Muscle layer of colon (tissue), 2 donors: ENCODE measurements at regions not wholly inside any gene's neighbourhood (a gene's known extent, or its start where the extent isn't known, plus 50 kb on each side); places are given as distances from the start of the nearest gene placed in this dataset.
"Not testable (repeated sequence)": the region's sequence is repeated elsewhere in the genome, so short reads cannot be mapped to it uniquely, and the experiment has no call there.

Experiments used
- H3K27ac ChIP-seq: one replicate; pipeline ENCODE4 v1.7.0; 2013; ENCODE audit warnings: low read depth, mild to moderate bottlenecking, low read length, moderate library complexity
- H3K27me3 ChIP-seq, 2 donors: one replicate each; pipeline ENCODE4 v1.7.0; 2013; ENCODE audit warnings: low read length in 2 of 2, mild to moderate bottlenecking in 2 of 2; ENCODE audit not compliant: insufficient read depth in 2 of 2, control insufficient read depth in 1 of 2
- H3K36me3 ChIP-seq: one replicate; pipeline ENCODE4 v1.7.0; 2013; ENCODE audit warnings: mild to moderate bottlenecking, low read length; ENCODE audit not compliant: insufficient read depth
- H3K4me1 ChIP-seq: one replicate; pipeline ENCODE4 v1.7.0; 2013; ENCODE audit warnings: mild to moderate bottlenecking, low read length; ENCODE audit not compliant: insufficient read depth
- H3K4me3 ChIP-seq, 2 donors: one replicate each; pipeline ENCODE4 v1.7.0; 2013; ENCODE audit warnings: low read length in 2 of 2, low read depth in 1 of 2, mild to moderate bottlenecking in 1 of 2, moderate library complexity in 1 of 2
- H3K9ac ChIP-seq: one replicate; pipeline ENCODE4 v1.7.0; 2013; ENCODE audit warnings: low read length
- H3K9me3 ChIP-seq: one replicate; pipeline ENCODE4 v1.7.0; 2013; ENCODE audit warnings: mild to moderate bottlenecking, low read length
- donor health status: abdominal sarcoma.
- donor health status: Adenocarcinoma of cecum.

GRCh38 chr6:74057326-74057725, 361.3 kb downstream of the CD109 start:
- no peaks in the 10 kb centered on the region for H3K9me3 ChIP-seq
- no peak overlapping the region for H3K27ac ChIP-seq
- no peak overlapping the region for H3K4me3 ChIP-seq
- no peak overlapping the region for H3K9ac ChIP-seq
- no peaks in the 10 kb centered on the region for H3K4me1 ChIP-seq
- H3K36me3 ChIP-seq = no peaks in the 10 kb centered on the region
- no peaks in the 10 kb centered on the region for H3K27me3 ChIP-seq

- H3K4me3 ChIP-seq = no peak overlapping the region
- H3K9me3 ChIP-seq = no peaks in the 10 kb centered on the region
- H3K27me3 ChIP-seq = no peaks in the 10 kb centered on the region
- no peaks in the 10 kb centered on the region for H3K4me1 ChIP-seq
- no peak overlapping the region for H3K27ac ChIP-seq
- H3K36me3 ChIP-seq = no peaks in the 10 kb centered on the region
- no peak overlapping the region for H3K9ac ChIP-seq
These were observed 358.2 kb downstream of the CD109 start for GRCh38 chr6:74054190-74054589.

GRCh38 chr6:74050921-74051320, 354.9 kb downstream of the CD109 start:
- H3K36me3 ChIP-seq = no peaks in the 10 kb centered on the region

GRCh38 chr6:74048387-74048786, 352.4 kb downstream of the CD109 start:
- Histone ChIP-seq H3K9ac (no peak overlapping the region), H3K4me3 (no peak overlapping the region), H3K27me3 (no peaks in the 10 kb centered on the region), H3K4me1 (no peaks in the 10 kb centered on the region), H3K9me3 (no peaks in the 10 kb centered on the region), H3K27ac (no peak overlapping the region), H3K36me3 (no peaks in the 10 kb centered on the region)

More at GRCh38 chr6:74050921-74051320, 354.9 kb downstream of the CD109 start:
- Histone ChIP-seq H3K9me3 (no peaks in the 10 kb centered on the region), H3K4me1 (no peaks in the 10 kb centered on the region), H3K9ac (no peak overlapping the region), H3K27me3 (no peaks in the 10 kb centered on the region), H3K27ac (no peak overlapping the region), H3K4me3 (no peak overlapping the region)

GRCh38 chr6:74044417-74045096, 348.6 kb downstream of the CD109 start:
- H3K36me3 ChIP-seq = no peaks in the 10 kb centered on the region
- H3K9ac ChIP-seq = no peak overlapping the region
- no peaks in the 10 kb centered on the region for H3K4me1 ChIP-seq
- H3K27ac ChIP-seq = no peak overlapping the region
- H3K4me3 ChIP-seq = no peak overlapping the region
- no peaks in the 10 kb centered on the region for H3K9me3 ChIP-seq
- H3K27me3 ChIP-seq = no peaks in the 10 kb centered on the region

GRCh38 chr6:74041420-74041819, 345.4 kb downstream of the CD109 start:
- H3K4me1 ChIP-seq = no peaks in the 10 kb centered on the region
- H3K4me3 ChIP-seq = no peak overlapping the region
- no peaks in the 10 kb centered on the region for H3K36me3 ChIP-seq
- H3K27ac ChIP-seq = no peak overlapping the region
- H3K9ac ChIP-seq = no peak overlapping the region
- no peaks in the 10 kb centered on the region for H3K27me3 ChIP-seq
- H3K9me3 ChIP-seq = no peaks in the 10 kb centered on the region

DNA sequence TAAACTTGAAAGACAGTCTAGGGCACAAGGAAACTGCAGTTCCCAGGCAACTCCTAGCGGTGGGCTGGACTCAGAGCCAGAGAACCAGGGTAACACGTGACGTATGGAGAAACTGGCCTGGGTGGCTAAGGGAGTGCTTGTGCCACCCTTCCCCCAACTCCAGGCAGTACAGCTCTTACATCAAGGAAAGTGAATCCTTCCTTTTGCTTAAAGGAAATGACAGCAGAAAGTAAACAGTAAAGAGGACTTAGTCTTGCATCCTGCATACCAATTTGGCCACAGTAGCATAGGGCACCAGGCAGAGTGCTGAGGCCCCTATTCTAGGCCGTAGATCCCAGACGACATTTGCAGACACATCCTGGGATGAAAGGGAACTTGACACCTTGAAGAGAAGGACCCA, 322.8 kb downstream of the CD109 start:
- no peak overlapping the region for H3K9ac ChIP-seq

DNA sequence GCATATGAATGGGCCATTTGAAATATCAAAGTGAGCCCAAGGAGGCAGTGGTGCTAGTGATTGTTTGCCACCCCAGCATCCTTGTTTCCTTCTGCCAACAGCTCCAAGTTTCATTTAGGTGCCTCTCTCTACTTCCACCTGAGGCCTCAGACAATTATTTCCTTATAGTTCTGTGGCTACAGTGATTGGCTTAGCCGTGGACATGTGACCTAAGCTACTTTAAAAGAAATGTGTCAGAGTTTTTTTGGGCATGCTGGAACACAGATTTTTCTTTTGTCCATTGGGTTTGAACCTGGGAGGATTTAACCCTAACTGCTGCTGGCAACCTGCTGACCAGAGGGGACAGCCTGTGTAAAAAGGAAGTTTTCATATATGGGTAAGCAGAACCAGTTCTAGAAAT, 319.4 kb downstream of the CD109 start:
- Histone ChIP-seq H3K36me3 (no peaks in the 10 kb centered on the region), H3K9me3 (no peaks in the 10 kb centered on the region), H3K4me1 (no peaks in the 10 kb centered on the region), H3K27ac (no peak overlapping the region), H3K4me3 (no peak overlapping the region), H3K9ac (no peak overlapping the region), H3K27me3 (no peaks in the 10 kb centered on the region)

More for the DNA sequence above, 322.8 kb downstream of the CD109 start:
- H3K4me1 ChIP-seq = no peaks in the 10 kb centered on the region
- H3K27me3 ChIP-seq = no peaks in the 10 kb centered on the region
- no peak overlapping the region for H3K4me3 ChIP-seq
- H3K27ac ChIP-seq = no peak overlapping the region
- H3K36me3 ChIP-seq = no peaks in the 10 kb centered on the region
- H3K9me3 ChIP-seq = no peaks in the 10 kb centered on the region

DNA sequence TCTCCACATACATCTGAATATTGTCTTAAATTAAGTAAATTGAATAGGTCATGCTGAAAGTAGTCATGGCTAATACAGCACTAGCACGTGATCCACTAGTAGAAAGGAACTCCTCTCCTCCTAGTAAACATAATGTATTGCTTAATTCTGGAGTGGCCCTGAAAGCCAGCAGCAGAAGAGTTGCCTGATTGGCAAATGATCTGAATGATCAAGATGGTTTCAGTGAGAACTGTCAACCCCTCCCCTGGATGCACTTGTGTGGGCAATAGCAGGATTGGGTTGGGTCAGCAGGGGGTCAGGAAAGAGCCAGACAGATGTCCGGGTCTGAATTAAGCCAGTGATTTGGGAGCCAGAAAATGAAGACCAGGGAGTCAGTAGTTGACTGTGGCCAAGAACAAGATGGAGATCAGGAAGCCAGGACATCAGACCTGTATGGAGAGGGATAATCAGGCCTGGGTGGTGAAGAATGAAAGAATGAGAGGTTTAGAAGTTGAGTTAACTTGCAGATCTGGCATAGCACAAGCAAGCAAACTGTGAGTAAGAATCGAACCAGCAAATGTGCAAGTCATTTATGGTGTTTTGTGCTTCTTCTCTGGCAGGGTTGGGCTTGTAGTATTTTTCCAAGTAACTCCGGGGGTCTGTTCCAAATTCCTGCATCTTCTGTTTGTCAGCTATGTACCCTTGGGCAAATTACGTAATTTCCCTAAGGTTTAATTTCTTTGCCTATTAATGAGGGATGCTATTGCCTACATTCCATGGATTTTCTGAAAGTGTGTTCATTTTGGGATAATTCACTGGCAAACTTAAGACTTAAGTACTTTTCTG, 304.9 kb downstream of the CD109 start:
- Histone ChIP-seq H3K27me3 (no peaks in the 10 kb centered on the region), H3K27ac (no peak overlapping the region), H3K9ac (no peak overlapping the region), H3K9me3 (no peaks in the 10 kb centered on the region), H3K36me3 (no peaks in the 10 kb centered on the region), H3K4me1 (no peaks in the 10 kb centered on the region), H3K4me3 (no peak overlapping the region)

DNA sequence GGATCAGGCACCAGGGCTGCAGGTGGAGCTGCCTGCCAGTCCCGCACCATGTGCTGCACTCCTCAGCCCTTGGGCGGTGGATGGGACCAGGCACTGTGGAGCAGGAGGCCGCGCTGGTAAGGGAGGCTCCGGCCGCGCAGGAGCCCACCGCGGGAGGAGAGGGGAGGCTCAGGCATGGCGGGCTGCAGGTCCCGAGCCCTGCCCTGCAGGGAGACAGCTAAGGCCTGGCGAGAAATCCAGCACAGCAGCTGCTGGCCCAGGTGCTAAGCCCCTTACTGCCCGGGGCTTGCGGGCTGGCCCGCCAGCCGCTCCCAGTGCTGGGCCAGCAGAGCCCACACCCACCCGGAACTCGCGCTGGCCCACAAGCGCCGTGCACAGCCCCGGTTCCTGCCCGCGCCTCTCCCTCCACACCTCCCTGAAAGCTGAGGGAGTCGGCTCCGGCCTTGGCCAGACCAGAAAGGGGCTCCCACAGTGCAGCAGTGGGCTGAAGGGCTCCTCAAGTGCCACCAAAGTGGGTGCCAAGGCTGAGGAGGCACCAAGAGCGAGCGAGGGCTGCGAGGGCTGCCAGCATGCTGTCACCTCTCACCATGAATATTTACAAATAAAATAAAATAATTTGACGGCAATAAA, 294.7 kb downstream of the CD109 start:
- H3K9ac ChIP-seq, H3K4me1 ChIP-seq, H3K27ac ChIP-seq, H3K36me3 ChIP-seq, H3K9me3 ChIP-seq, H3K4me3 ChIP-seq, H3K27me3 ChIP-seq: not testable (repeated sequence)

DNA sequence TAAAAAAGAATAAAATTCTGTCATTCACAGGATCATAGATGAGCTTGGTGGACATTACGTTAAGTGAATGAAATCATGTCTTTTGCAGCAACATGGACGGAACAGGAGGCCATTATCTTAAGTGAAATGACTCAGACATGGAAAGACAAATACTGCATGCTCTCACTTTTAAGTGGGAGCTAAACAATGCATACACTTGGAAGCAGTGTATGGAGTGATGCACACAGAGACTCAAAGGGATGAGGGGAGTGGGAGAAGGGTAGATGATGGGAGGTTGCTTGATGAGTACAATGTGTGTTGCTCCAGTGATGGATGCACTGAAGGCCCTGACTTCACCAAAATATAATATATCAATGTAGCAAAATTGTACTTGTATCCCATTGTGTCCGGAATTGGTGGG, 293.4 kb downstream of the CD109 start:
- Histone ChIP-seq H3K27ac (no peak overlapping the region), H3K36me3 (no peaks in the 10 kb centered on the region), H3K4me1 (peaks cover 7% of the 10 kb centered on the region), H3K9me3 (no peaks in the 10 kb centered on the region), H3K4me3 (no peak overlapping the region), H3K9ac (no peak overlapping the region), H3K27me3 (no peaks in the 10 kb centered on the region)
